Keratinocyte (primary cell): ENCODE measurements at regions not wholly inside any gene's neighbourhood (a gene's known extent, or its start where the extent isn't known, plus 50 kb on each side); places are given as distances from the start of the nearest gene placed in this dataset.

ENCODE experiments used
- DNase-seq: peaks from one replicate; pipeline ENCODE4 v3.0.0-alpha.2; 2011; ENCODE audit warnings: low read depth, missing footprints, low spot score
- FAIRE-seq: peaks from 2 replicates; lab custom pipeline; 2011; peaks lifted over from hg19 to GRCh38; lab: Jason Lieb, UNC
- H2AFZ ChIP-seq: 2 replicates; pipeline ENCODE4 v1.6.0; 2012; ENCODE audit warnings: low read length, control low read depth, inconsistent platforms; ENCODE audit not compliant: control insufficient read depth
- H3K27ac ChIP-seq: 2 replicates; pipeline ENCODE4 v1.5.1; 2011; ENCODE audit warnings: low read length; ENCODE audit not compliant: control insufficient read depth, insufficient read depth
- H3K27me3 ChIP-seq: 3 replicates; pipeline ENCODE4 v1.6.0; 2011; ENCODE audit warnings: low read length; ENCODE audit not compliant: control insufficient read depth, insufficient read depth; ENCODE audit errors: extremely low read depth
- H3K36me3 ChIP-seq, 2 experiments: 2 replicates in 1 of 2; 3 replicates in 1 of 2; pipeline ENCODE4 v1.5.1; 2011; ENCODE audit warnings: low read length in 2 of 2, mild to moderate bottlenecking in 1 of 2; ENCODE audit not compliant: control insufficient read depth in 2 of 2, insufficient read depth in 2 of 2; ENCODE audit errors: extremely low read depth in 1 of 2
- H3K4me1 ChIP-seq: 3 replicates; pipeline ENCODE4 v1.5.1; 2011; ENCODE audit warnings: low read length; ENCODE audit not compliant: control insufficient read depth, insufficient read depth; ENCODE audit errors: extremely low read depth
- H3K4me2 ChIP-seq: 3 replicates; pipeline ENCODE4 v1.6.0; 2011; ENCODE audit warnings: low read depth, low read length; ENCODE audit not compliant: control insufficient read depth, insufficient read depth; ENCODE audit errors: extremely low read depth
- H3K4me3 ChIP-seq, 3 experiments: fragments of 200-600 bp in 1 of 3; sonication (generic) in 1 of 3; 2 replicates in 2 of 3; 3 replicates in 1 of 3; pipeline ENCODE4 v1.5.1; 2011 to 2016; ENCODE audit warnings: low read length in 3 of 3, mild to moderate bottlenecking in 3 of 3, control low read depth in 2 of 3, inconsistent platforms in 1 of 3, low read depth in 1 of 3, mixed read lengths in 1 of 3, mixed run types in 1 of 3, moderate library complexity in 1 of 3; ENCODE audit not compliant: control insufficient read depth in 2 of 3, insufficient read depth in 2 of 3; ENCODE audit errors: extremely low read depth in 1 of 3
- H3K79me2 ChIP-seq: 2 replicates; pipeline ENCODE4 v1.6.0; 2012; ENCODE audit warnings: low read length; ENCODE audit not compliant: control insufficient read depth, insufficient read depth
- H3K9ac ChIP-seq: 3 replicates; pipeline ENCODE4 v1.6.0; 2011; ENCODE audit warnings: low read length; ENCODE audit not compliant: control insufficient read depth, insufficient read depth; ENCODE audit errors: extremely low read depth
- H3K9me1 ChIP-seq: 3 replicates; pipeline ENCODE4 v1.6.0; 2011; ENCODE audit warnings: low read length; ENCODE audit not compliant: control insufficient read depth, insufficient read depth; ENCODE audit errors: extremely low read depth
- H3K9me3 ChIP-seq: 2 replicates; pipeline ENCODE4 v1.5.1; 2012; ENCODE audit warnings: low read depth, low read length; ENCODE audit not compliant: control insufficient read depth
- H4K20me1 ChIP-seq: 3 replicates; pipeline ENCODE4 v1.6.0; 2011; ENCODE audit warnings: low read length; ENCODE audit not compliant: control insufficient read depth, insufficient read depth; ENCODE audit errors: extremely low read depth
- CTCF ChIP-seq, 3 experiments: IDR thresholded peaks in 1 of 3; conservative IDR thresholded peaks in 1 of 3; optimal IDR thresholded peaks in 1 of 3; 2 replicates in 2 of 3; 3 replicates in 1 of 3; pipeline versions ENCODE3 to v1.5.1; 2011; ENCODE audit warnings: low read length in 3 of 3, mild to moderate bottlenecking in 3 of 3, moderate library complexity in 2 of 3, control low read depth in 1 of 3, inconsistent platforms in 1 of 3; ENCODE audit not compliant: insufficient read depth in 2 of 3; ENCODE audit errors: extremely low read depth in 1 of 3
- EZH2 ChIP-seq: IDR thresholded peaks from one replicate; pipeline ENCODE4 v1.6.1; 2012; ENCODE audit warnings: inconsistent platforms, mild to moderate bottlenecking, low read length, moderate library complexity
- dilution Hi-C: fragments of 300-500 bp; cut with MboI; formaldehyde crosslinking; loops from one replicate; pipeline ENCODE4 v1.7.0; 2020; ENCODE audit warnings: low sequenced_read_pairs; ENCODE audit not compliant: extremely low pct_ligation_motif_present

DNA sequence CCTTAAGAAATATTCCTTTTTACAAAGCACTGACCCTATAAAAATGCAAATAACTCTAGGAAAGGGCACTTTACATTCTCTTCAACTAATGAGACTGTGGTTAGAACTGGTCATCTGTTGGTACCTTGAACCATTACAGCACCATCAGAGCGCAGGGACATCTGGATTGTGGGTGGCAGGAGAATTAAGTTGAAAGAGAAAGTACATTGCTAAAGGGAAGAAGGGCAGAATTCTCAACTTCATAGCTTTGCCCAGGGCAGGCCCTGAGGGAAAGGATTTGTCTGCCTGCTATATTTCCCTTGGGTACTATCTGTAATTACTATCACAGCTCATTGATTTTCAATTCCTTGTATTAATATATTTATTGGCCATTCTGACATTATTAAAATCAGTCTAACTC lies 196.8 kb downstream of the KLF12 start:
- no peak for FAIRE-seq
- H3K79me2 ChIP-seq = no peaks in the 10 kb centered on the region
- no peaks in the 10 kb centered on the region for H4K20me1 ChIP-seq
- H3K27ac ChIP-seq = no peak overlapping the region
- H2AFZ ChIP-seq = no peak overlapping the region
- no peaks in the 10 kb centered on the region for H3K27me3 ChIP-seq
- no peaks in the 10 kb centered on the region for H3K9me1 ChIP-seq
- H3K36me3 ChIP-seq = no peaks in the 10 kb centered on the region
- TF ChIP-seq CTCF (optimal IDR thresholded peaks at IDR 0.05 in 1 of 3, IDR thresholded peaks at IDR 0.05 in 1 of 3, conservative IDR thresholded peaks at IDR 0.05 in 1 of 3; ENCODE audit: extremely low read depth in 1 of 3, insufficient read depth in 2 of 3, low read length in 3 of 3) (no peak), EZH2 (no peak)
- H3K4me2 ChIP-seq = no peak overlapping the region
- H3K9me3 ChIP-seq = no peaks in the 10 kb centered on the region
- no peak overlapping the region for H3K9ac ChIP-seq
- no peak overlapping the region for H3K4me3 ChIP-seq
- dilution Hi-C loops = no loop called here
- no peak for DNase-seq
- H3K4me1 ChIP-seq = peaks cover 23% of the 10 kb centered on the region

- dilution Hi-C loops = no loop called here
- Histone ChIP-seq H3K9me3 (no peaks in the 10 kb centered on the region), H4K20me1 (no peaks in the 10 kb centered on the region), H3K9me1 (no peaks in the 10 kb centered on the region), H3K4me1 (peaks cover 23% of the 10 kb centered on the region), H3K4me3 (no peak overlapping the region), H3K36me3 (no peaks in the 10 kb centered on the region), H3K27me3 (no peaks in the 10 kb centered on the region), H3K79me2 (no peaks in the 10 kb centered on the region), H3K27ac (no peak overlapping the region), H3K9ac (no peak overlapping the region), H3K4me2 (no peak overlapping the region), H2AFZ (no peak overlapping the region)
- no peak for TF ChIP-seq EZH2
- no peak for TF ChIP-seq CTCF (optimal IDR thresholded peaks at IDR 0.05 in 1 of 3, IDR thresholded peaks at IDR 0.05 in 1 of 3, conservative IDR thresholded peaks at IDR 0.05 in 1 of 3; ENCODE audit: extremely low read depth in 1 of 3, insufficient read depth in 2 of 3, low read length in 3 of 3)
- FAIRE-seq (no peak), DNase-seq (no peak)
Observed at GRCh38 chr13:73935991-73936390, 198.2 kb downstream of the KLF12 start.
